Panc1 (cell line): ENCODE measurements at regions not wholly inside any gene's neighbourhood (a gene's known extent, or its start where the extent isn't known, plus 50 kb on each side); places are given as distances from the start of the nearest gene placed in this dataset.

ENCODE experiments used
- ATAC-seq: fragments of 200-7000 bp; cut with Tn5 transposase; 2 replicates; pipeline ENCODE4 v1.9.1; 2020; ENCODE audit warnings: mild to moderate bottlenecking, moderate library complexity
- BruUV-seq: library from RNA; stranded (reverse); fragments of 400-500 nt; replicated peaks from 2 replicates; lab custom pipeline; 2021; lab: Mats Ljungman, UMichigan
- CTCF ChIA-PET: fragments of 300-600 bp; sonication (Branson Sonifier 250); formaldehyde crosslinking; loops from one replicate; lab custom pipeline; 2022; ENCODE audit warnings: antibody characterized with exemption; lab: Charles Lee
- POLR2A ChIA-PET: fragments of 300-600 bp; sonication (Branson Sonifier 250); formaldehyde crosslinking; loops from one replicate; lab custom pipeline; 2022; ENCODE audit warnings: antibody characterized with exemption; lab: Charles Lee
- DNase-seq: peaks from one replicate; pipeline ENCODE4 v3.0.0-alpha.2; 2010; ENCODE audit warnings: low read depth, low spot score
- H3K27ac ChIP-seq: 2 replicates; pipeline ENCODE4 v1.5.1; 2011; ENCODE audit warnings: mild to moderate bottlenecking, low read length, inconsistent platforms
- H3K27me3 ChIP-seq: fragments of 200-500 bp; sonication (Bioruptor generic); 2 replicates; pipeline ENCODE4 v1.6.0; 2014; ENCODE audit warnings: low read length, inconsistent platforms; ENCODE audit not compliant: control insufficient read depth, insufficient read depth
- H3K36me3 ChIP-seq: fragments of 200-500 bp; sonication (Bioruptor generic); 2 replicates; pipeline ENCODE4 v1.5.1; 2014; ENCODE audit warnings: inconsistent platforms, mild to moderate bottlenecking, low read length, moderate library complexity; ENCODE audit not compliant: control insufficient read depth, insufficient read depth
- H3K4me1 ChIP-seq: 2 replicates; pipeline ENCODE4 v1.5.1; 2011; ENCODE audit warnings: inconsistent platforms, mild to moderate bottlenecking, low read length, moderate library complexity; ENCODE audit not compliant: control insufficient read depth, insufficient read depth
- H3K4me3 ChIP-seq, 2 experiments: 2 replicates each; pipeline ENCODE4 v1.5.1; 2011 to 2012; ENCODE audit warnings: low read depth in 2 of 2, low read length in 2 of 2, mild to moderate bottlenecking in 2 of 2, inconsistent platforms in 1 of 2, moderate library complexity in 1 of 2
- H3K9me3 ChIP-seq: fragments of 200-500 bp; sonication (Bioruptor generic); 2 replicates; pipeline ENCODE4 v1.5.1; 2014; ENCODE audit warnings: low read depth, mild to moderate bottlenecking, inconsistent platforms, low read length, moderate library complexity; ENCODE audit not compliant: control insufficient read depth, insufficient read depth
- POLR2AphosphoS5 ChIP-seq: IDR thresholded peaks from 2 replicates; pipeline ENCODE4 v1.6.1; 2012; ENCODE audit warnings: mild to moderate bottlenecking, low read depth, low read length, moderate library complexity
- SIN3A ChIP-seq: IDR thresholded peaks from 2 replicates; pipeline ENCODE4 v1.6.1; 2012; ENCODE audit warnings: low read depth, mild to moderate bottlenecking, low read length, moderate library complexity, borderline replicate concordance; ENCODE audit not compliant: insufficient read depth
- TCF7L2 ChIP-seq: IDR thresholded peaks from 2 replicates; pipeline ENCODE4 v1.6.1; 2011; ENCODE audit warnings: mild to moderate bottlenecking, low read depth, low read length, inconsistent platforms
- in situ Hi-C: cut with HindIII; loops from 2 replicates; pipeline ENCODE4 v1.10.0; 2016; ENCODE audit warnings: low sequenced_read_pairs, low pct_unique_long_range_greater_than_20kb
- intact Hi-C: fragments of 100-400 bp; cut with micrococcal nuclease; formaldehyde crosslinking; loops from one replicate; pipeline ENCODE4 v1.10.0; 2022; ENCODE audit not compliant: unreplicated experiment
- TF ChIP-seq, protein P1 (sequence below), 2 experiments: IDR thresholded peaks; 2 replicates each; pipeline ENCODE4 v1.6.1; 2011 to 2012; ENCODE audit warnings: low read depth in 2 of 2, control low read depth in 1 of 2, low read length in 1 of 2, mild to moderate bottlenecking in 1 of 2, moderate library complexity in 1 of 2; ENCODE audit not compliant: insufficient read depth in 1 of 2
- TF ChIP-seq, protein P2 (sequence below): fragments of 450-650 bp; IDR thresholded peaks from 2 replicates; pipeline ENCODE4 v1.5.1; 2017; ENCODE audit warnings: mild to moderate bottlenecking

DNA sequence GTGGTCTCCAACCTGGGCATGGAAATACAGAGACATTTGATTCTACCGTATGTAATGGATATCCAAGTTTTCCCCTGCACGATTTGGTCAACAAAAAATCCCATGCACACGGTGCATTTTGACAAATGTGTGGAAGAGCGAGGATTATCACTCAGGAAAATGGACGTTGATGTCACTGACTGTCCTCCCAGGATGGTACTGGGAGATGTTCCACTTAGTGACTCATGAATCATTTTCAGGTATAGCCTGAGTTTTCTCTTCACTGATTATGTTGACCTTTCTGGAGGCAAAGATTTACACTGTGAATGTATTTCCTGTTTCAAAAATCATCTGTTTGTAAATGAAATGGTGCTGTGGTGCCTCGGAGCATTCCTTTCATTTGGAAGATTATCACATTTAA is 596.7 kb upstream of the ADAMTS9 start:
- no TSS peak for BruUV-seq
- Histone ChIP-seq H3K4me3 (no peak overlapping the region), H3K27ac (no peak overlapping the region), H3K9me3 (no peaks in the 10 kb centered on the region), H3K27me3 (no peaks in the 10 kb centered on the region), H3K4me1 (no peaks in the 10 kb centered on the region), H3K36me3 (no peaks in the 10 kb centered on the region)
- POLR2A ChIA-PET, result no interaction called here
- in situ Hi-C loops (no loop called here), intact Hi-C loops (no loop called here)
- ATAC-seq, result no peak
- DNase-seq, result no peak
- CTCF ChIA-PET, result no interaction called here
- TF ChIP-seq POLR2AphosphoS5, result no peak
- TF ChIP-seq, protein P1, sequence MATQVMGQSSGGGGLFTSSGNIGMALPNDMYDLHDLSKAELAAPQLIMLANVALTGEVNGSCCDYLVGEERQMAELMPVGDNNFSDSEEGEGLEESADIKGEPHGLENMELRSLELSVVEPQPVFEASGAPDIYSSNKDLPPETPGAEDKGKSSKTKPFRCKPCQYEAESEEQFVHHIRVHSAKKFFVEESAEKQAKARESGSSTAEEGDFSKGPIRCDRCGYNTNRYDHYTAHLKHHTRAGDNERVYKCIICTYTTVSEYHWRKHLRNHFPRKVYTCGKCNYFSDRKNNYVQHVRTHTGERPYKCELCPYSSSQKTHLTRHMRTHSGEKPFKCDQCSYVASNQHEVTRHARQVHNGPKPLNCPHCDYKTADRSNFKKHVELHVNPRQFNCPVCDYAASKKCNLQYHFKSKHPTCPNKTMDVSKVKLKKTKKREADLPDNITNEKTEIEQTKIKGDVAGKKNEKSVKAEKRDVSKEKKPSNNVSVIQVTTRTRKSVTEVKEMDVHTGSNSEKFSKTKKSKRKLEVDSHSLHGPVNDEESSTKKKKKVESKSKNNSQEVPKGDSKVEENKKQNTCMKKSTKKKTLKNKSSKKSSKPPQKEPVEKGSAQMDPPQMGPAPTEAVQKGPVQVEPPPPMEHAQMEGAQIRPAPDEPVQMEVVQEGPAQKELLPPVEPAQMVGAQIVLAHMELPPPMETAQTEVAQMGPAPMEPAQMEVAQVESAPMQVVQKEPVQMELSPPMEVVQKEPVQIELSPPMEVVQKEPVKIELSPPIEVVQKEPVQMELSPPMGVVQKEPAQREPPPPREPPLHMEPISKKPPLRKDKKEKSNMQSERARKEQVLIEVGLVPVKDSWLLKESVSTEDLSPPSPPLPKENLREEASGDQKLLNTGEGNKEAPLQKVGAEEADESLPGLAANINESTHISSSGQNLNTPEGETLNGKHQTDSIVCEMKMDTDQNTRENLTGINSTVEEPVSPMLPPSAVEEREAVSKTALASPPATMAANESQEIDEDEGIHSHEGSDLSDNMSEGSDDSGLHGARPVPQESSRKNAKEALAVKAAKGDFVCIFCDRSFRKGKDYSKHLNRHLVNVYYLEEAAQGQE (IDR thresholded peaks at IDR 0.05; ENCODE audit: insufficient read depth in 1 of 2, low read depth in 2 of 2, low read length in 1 of 2), result no peak
- TF ChIP-seq, protein P2, sequence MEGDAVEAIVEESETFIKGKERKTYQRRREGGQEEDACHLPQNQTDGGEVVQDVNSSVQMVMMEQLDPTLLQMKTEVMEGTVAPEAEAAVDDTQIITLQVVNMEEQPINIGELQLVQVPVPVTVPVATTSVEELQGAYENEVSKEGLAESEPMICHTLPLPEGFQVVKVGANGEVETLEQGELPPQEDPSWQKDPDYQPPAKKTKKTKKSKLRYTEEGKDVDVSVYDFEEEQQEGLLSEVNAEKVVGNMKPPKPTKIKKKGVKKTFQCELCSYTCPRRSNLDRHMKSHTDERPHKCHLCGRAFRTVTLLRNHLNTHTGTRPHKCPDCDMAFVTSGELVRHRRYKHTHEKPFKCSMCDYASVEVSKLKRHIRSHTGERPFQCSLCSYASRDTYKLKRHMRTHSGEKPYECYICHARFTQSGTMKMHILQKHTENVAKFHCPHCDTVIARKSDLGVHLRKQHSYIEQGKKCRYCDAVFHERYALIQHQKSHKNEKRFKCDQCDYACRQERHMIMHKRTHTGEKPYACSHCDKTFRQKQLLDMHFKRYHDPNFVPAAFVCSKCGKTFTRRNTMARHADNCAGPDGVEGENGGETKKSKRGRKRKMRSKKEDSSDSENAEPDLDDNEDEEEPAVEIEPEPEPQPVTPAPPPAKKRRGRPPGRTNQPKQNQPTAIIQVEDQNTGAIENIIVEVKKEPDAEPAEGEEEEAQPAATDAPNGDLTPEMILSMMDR, result no peak
- no peak for TF ChIP-seq TCF7L2
- no peak for TF ChIP-seq SIN3A

DNA sequence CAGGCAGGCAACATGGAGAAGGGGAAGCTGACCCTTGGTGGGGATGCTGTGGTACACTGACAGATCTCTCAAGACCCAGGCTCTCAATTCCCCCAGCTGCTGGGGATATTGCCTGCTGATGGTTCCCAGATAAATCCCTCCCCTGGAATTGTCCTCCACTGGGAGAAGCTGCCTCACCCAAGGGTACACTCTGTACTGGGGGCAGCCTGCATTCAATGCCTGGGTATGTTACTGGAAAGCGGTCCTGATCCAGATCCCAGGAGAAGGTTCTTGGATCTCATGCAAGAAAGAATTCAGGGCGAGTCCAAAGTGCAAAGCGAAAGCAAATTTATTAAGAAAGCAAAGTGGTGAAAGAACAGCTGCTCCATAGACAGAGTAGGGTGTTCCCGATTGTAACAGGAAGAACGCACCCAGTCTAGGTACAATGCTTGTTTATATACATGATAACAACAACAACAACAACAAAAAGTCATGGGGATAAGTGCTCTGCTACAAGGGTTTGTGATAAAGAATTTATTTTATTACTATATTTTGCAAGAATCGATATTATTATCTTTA is 591.5 kb upstream of the ADAMTS9 start:
- no TSS peak for BruUV-seq
- Histone ChIP-seq H3K36me3 (no peaks in the 10 kb centered on the region), H3K4me3 (no peak overlapping the region), H3K9me3 (no peaks in the 10 kb centered on the region), H3K4me1 (no peaks in the 10 kb centered on the region), H3K27me3 (no peaks in the 10 kb centered on the region), H3K27ac (no peak overlapping the region)
- POLR2A ChIA-PET, result no interaction called here
- ATAC-seq (no peak), DNase-seq (no peak)
- in situ Hi-C loops (no loop called here), intact Hi-C loops (no loop called here)
- CTCF ChIA-PET, result no interaction called here
- TF ChIP-seq TCF7L2 (no peak), SIN3A (no peak), POLR2AphosphoS5 (no peak)
- TF ChIP-seq, protein P1 (IDR thresholded peaks at IDR 0.05; ENCODE audit: insufficient read depth in 1 of 2, low read depth in 2 of 2, low read length in 1 of 2), result no peak
- TF ChIP-seq, protein P2, result no peak
